WTC11 (cell line): ENCODE measurements at regions not wholly inside any gene's neighbourhood (a gene's known extent, or its start where the extent isn't known, plus 50 kb on each side); places are given as distances from the start of the nearest gene placed in this dataset.

Experiments
- ATAC-seq: fragments of 200-7000 bp; cut with Tn5 transposase; 2 replicates; pipeline ENCODE4 v1.10.0; 2021; ENCODE audit warnings: mild to moderate bottlenecking, moderate library complexity
- CTCF ChIA-PET: fragments of 300-600 bp; sonication (Branson Sonifier 250); formaldehyde crosslinking; loops from one replicate; lab custom pipeline; 2021; ENCODE audit warnings: antibody characterized with exemption; lab: Charles Lee
- POLR2A ChIA-PET: fragments of 350-600 bp; sonication (Branson Sonifier 250); formaldehyde crosslinking; loops from one replicate; lab custom pipeline; 2021; ENCODE audit warnings: antibody characterized with exemption; lab: Charles Lee
- DNase-seq: peaks from one replicate; pipeline ENCODE4 v3.0.0; 2021; ENCODE audit warnings: low spot score
- H3K27ac Mint-ChIP-seq: 2 replicates; pipeline ENCODE4 v1.8.0; 2021; ENCODE audit warnings: mixed read lengths
- H3K27me3 Mint-ChIP-seq: 2 replicates; pipeline ENCODE4 v1.8.0; 2021; ENCODE audit warnings: low read depth, mild to moderate bottlenecking, moderate library complexity, mixed read lengths
- H3K36me3 Mint-ChIP-seq: 2 replicates; pipeline ENCODE4 v1.8.0; 2021; ENCODE audit warnings: mixed read lengths
- H3K4me1 Mint-ChIP-seq: 2 replicates; pipeline ENCODE4 v1.8.0; 2022; ENCODE audit warnings: mixed read lengths
- H3K4me3 Mint-ChIP-seq: 2 replicates; pipeline ENCODE4 v1.8.0; 2021; ENCODE audit warnings: mild to moderate bottlenecking, moderate library complexity, mixed read lengths
- H3K9me3 Mint-ChIP-seq: 2 replicates; pipeline ENCODE4 v1.8.0; 2021; ENCODE audit warnings: mixed read lengths
- ATF3 ChIP-seq: sonication (generic); formaldehyde crosslinking; conservative IDR thresholded peaks from 2 replicates; pipeline ENCODE4 v1.8.1; 2022; ENCODE audit warnings: mild to moderate bottlenecking, missing genetic modification reagents
- ATF6 ChIP-seq: sonication (generic); formaldehyde crosslinking; IDR thresholded peaks from 2 replicates; pipeline ENCODE4 v1.8.1; 2023; ENCODE audit warnings: mild to moderate bottlenecking, missing genetic modification reagents
- ELF4 ChIP-seq: sonication (generic); formaldehyde crosslinking; IDR thresholded peaks from 2 replicates; pipeline ENCODE4 v1.8.1; 2022; ENCODE audit warnings: low read depth, mild to moderate bottlenecking, moderate library complexity, missing genetic modification reagents
- FOXJ3 ChIP-seq: sonication (generic); formaldehyde crosslinking; IDR thresholded peaks from 2 replicates; pipeline ENCODE4 v1.9.0; 2021; ENCODE audit warnings: missing genetic modification reagents, mild to moderate bottlenecking, borderline replicate concordance
- GTF2I ChIP-seq: fragments of 250-450 bp; sonication (Bioruptor Pico); conservative IDR thresholded peaks from 2 replicates; pipeline ENCODE4 v1.4.0; 2021; ENCODE audit warnings: mild to moderate bottlenecking
- IRF2 ChIP-seq: sonication (generic); formaldehyde crosslinking; IDR thresholded peaks from 2 replicates; pipeline ENCODE4 v1.8.0; 2022; ENCODE audit warnings: low read depth, missing genetic modification reagents, borderline replicate concordance
- KAT7 ChIP-seq: sonication (generic); formaldehyde crosslinking; IDR thresholded peaks from 2 replicates; pipeline ENCODE4 v1.8.1; 2023; ENCODE audit warnings: missing genetic modification reagents, mild to moderate bottlenecking, borderline replicate concordance
- NFE2L1 ChIP-seq: sonication (generic); formaldehyde crosslinking; IDR thresholded peaks from 2 replicates; pipeline ENCODE4 v1.8.1; 2023; ENCODE audit warnings: missing genetic modification reagents
- PRRX2 ChIP-seq: fragments of 250-450 bp; sonication (Bioruptor Pico); IDR thresholded peaks from 2 replicates; pipeline ENCODE4 v1.8.0; 2021; ENCODE audit warnings: mild to moderate bottlenecking
- RELA ChIP-seq: sonication (generic); formaldehyde crosslinking; IDR thresholded peaks from 2 replicates; pipeline ENCODE4 v1.8.1; 2022; ENCODE audit warnings: missing genetic modification reagents, mild to moderate bottlenecking, borderline replicate concordance
- SMAD4 ChIP-seq: sonication (generic); formaldehyde crosslinking; IDR thresholded peaks from 2 replicates; pipeline ENCODE4 v1.8.0; 2022; ENCODE audit warnings: mild to moderate bottlenecking, missing genetic modification reagents
- SOX15 ChIP-seq: fragments of 250-450 bp; sonication (Bioruptor Pico); IDR thresholded peaks from 2 replicates; pipeline ENCODE4 v1.9.0; 2021; ENCODE audit warnings: mild to moderate bottlenecking
- STAT6 ChIP-seq: sonication (generic); formaldehyde crosslinking; conservative IDR thresholded peaks from 2 replicates; pipeline ENCODE4 v1.8.1; 2023; ENCODE audit warnings: mild to moderate bottlenecking, low read depth, missing genetic modification reagents, moderate library complexity
- TCF7 ChIP-seq: sonication (generic); formaldehyde crosslinking; IDR thresholded peaks from 2 replicates; pipeline ENCODE4 v1.8.0; 2022; ENCODE audit warnings: mild to moderate bottlenecking, low read depth, missing genetic modification reagents, moderate library complexity
- TEAD4 ChIP-seq: sonication (generic); formaldehyde crosslinking; IDR thresholded peaks from 2 replicates; pipeline ENCODE4 v1.8.0; 2022; ENCODE audit warnings: mild to moderate bottlenecking, missing genetic modification reagents
- ZNF219 ChIP-seq: sonication (generic); formaldehyde crosslinking; IDR thresholded peaks from 2 replicates; pipeline ENCODE4 v1.8.0; 2023; ENCODE audit warnings: missing genetic modification reagents, mild to moderate bottlenecking, borderline replicate concordance
- ZNF396 ChIP-seq: fragments of 250-450 bp; sonication (Bioruptor Pico); IDR thresholded peaks from 2 replicates; pipeline ENCODE4 v1.8.0; 2021; ENCODE audit warnings: mild to moderate bottlenecking, moderate library complexity, borderline replicate concordance
- ZNF416 ChIP-seq: fragments of 250-450 bp; sonication (Bioruptor Pico); IDR thresholded peaks from 2 replicates; pipeline ENCODE4 v1.9.0; 2021; ENCODE audit warnings: mild to moderate bottlenecking, inconsistent platforms
- ZNF425 ChIP-seq: fragments of 250-450 bp; sonication (Bioruptor Pico); conservative IDR thresholded peaks from 2 replicates; pipeline ENCODE4 v1.9.0; 2021; ENCODE audit warnings: mild to moderate bottlenecking
- TF ChIP-seq, protein P1 (sequence below): sonication (generic); formaldehyde crosslinking; IDR thresholded peaks from 2 replicates; pipeline ENCODE4 v1.8.1; 2022; ENCODE audit warnings: missing genetic modification reagents, borderline replicate concordance
- TF ChIP-seq, protein P2 (sequence below): sonication (generic); formaldehyde crosslinking; IDR thresholded peaks from 2 replicates; pipeline ENCODE4 v1.8.0; 2022; ENCODE audit warnings: mild to moderate bottlenecking, missing genetic modification reagents
- TF ChIP-seq, protein P3 (sequence below): sonication (generic); formaldehyde crosslinking; IDR thresholded peaks from 2 replicates; pipeline ENCODE4 v1.8.1; 2023; ENCODE audit warnings: mild to moderate bottlenecking, missing genetic modification reagents, moderate library complexity

- TF ChIP-seq RELA (no peak), GTF2I (CRISPR knock-in tag) (no peak), ZNF416 (CRISPR knock-in tag) (no peak), STAT6 (CRISPR knock-in tag) (no peak), NFE2L1 (CRISPR knock-in tag) (no peak)
- TF ChIP-seq, protein P1, sequence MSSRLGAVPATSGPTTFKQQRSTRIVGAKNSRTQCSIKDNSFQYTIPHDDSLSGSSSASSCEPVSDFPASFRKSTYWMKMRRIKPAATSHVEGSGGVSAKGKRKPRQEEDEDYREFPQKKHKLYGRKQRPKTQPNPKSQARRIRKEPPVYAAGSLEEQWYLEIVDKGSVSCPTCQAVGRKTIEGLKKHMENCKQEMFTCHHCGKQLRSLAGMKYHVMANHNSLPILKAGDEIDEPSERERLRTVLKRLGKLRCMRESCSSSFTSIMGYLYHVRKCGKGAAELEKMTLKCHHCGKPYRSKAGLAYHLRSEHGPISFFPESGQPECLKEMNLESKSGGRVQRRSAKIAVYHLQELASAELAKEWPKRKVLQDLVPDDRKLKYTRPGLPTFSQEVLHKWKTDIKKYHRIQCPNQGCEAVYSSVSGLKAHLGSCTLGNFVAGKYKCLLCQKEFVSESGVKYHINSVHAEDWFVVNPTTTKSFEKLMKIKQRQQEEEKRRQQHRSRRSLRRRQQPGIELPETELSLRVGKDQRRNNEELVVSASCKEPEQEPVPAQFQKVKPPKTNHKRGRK, result no peak
Observed at GRCh38 chr3:18656410-18656809, 231.3 kb upstream of the SATB1 start (continued).

DNA sequence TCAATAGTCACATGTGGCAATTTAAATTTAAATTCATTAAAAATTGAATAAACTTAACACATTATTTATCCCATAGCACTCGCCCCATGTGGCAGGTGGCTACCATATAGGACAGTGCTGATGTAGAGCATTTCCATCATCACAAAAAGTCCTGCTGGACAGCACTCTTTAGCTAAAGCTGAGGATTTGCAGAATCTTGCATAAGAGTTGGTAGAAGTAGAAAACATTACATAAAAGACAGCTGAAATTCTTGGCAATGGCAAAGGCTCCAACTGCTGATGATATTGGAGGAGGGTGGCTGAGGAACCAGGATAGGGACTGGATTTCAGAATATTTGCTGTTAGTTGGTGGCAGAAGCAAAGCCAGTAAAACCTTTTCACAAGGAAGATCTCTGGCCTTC is 230.7 kb upstream of the SATB1 start:
- Mint-ChIP-seq H3K9me3 (peaks cover under 1% of the 10 kb centered on the region), H3K4me1 (peaks cover 4% of the 10 kb centered on the region; the same call in 1 of the 2 replicates), H3K36me3 (no peaks in the 10 kb centered on the region), H3K27me3 (no peaks in the 10 kb centered on the region), H3K27ac (no peak overlapping the region), H3K4me3 (no peak overlapping the region)
- ChIA-PET POLR2A (no interaction called here), CTCF (no interaction called here)
- TF ChIP-seq SMAD4, result no peak
- no peak for TF ChIP-seq TEAD4 (CRISPR knock-in tag)
- no peak for TF ChIP-seq TCF7 (CRISPR knock-in tag)
- no peak for TF ChIP-seq ZNF425 (CRISPR knock-in tag)
- no peak for TF ChIP-seq KAT7
- no peak for TF ChIP-seq ELF4 (CRISPR knock-in tag)
- TF ChIP-seq ZNF416 (CRISPR knock-in tag), result no peak
- TF ChIP-seq, protein P2, sequence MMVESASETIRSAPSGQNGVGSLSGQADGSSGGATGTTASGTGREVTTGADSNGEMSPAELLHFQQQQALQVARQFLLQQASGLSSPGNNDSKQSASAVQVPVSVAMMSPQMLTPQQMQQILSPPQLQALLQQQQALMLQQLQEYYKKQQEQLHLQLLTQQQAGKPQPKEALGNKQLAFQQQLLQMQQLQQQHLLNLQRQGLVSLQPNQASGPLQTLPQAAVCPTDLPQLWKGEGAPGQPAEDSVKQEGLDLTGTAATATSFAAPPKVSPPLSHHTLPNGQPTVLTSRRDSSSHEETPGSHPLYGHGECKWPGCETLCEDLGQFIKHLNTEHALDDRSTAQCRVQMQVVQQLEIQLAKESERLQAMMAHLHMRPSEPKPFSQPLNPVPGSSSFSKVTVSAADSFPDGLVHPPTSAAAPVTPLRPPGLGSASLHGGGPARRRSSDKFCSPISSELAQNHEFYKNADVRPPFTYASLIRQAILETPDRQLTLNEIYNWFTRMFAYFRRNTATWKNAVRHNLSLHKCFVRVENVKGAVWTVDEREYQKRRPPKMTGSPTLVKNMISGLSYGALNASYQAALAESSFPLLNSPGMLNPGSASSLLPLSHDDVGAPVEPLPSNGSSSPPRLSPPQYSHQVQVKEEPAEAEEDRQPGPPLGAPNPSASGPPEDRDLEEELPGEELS, result no peak
- TF ChIP-seq, protein P1, result no peak
- TF ChIP-seq IRF2 (CRISPR knock-in tag), result no peak
- ATAC-seq, result no peak
- no peak for DNase-seq

DNA sequence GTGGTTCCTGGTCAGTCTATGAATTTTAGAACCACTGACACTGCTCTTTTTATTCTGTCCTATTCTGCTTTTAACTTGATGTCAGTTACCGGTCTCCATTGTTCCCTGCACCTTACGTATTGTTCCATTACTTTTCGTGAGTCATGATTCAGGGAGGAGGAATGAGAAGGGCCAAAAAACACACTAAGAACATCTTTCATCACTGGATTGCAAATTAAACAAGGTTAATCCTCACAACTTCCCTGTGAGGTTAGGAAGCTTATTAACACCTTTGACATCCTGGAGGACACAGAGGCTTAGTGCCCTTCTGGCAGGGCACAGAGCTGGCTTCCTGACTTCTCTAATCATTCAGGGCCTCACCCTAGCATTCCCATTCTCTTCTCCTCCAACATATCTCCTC is 227.6 kb upstream of the SATB1 start:
- DNase-seq (no peak), ATAC-seq (no peak)
- no peaks in the 10 kb centered on the region for H3K4me1 Mint-ChIP-seq
- no peaks in the 10 kb centered on the region for H3K36me3 Mint-ChIP-seq
- H3K27ac Mint-ChIP-seq, result no peak overlapping the region
- ChIA-PET CTCF (no interaction called here), POLR2A (no interaction called here)
- H3K27me3 Mint-ChIP-seq, result no peaks in the 10 kb centered on the region
- H3K9me3 Mint-ChIP-seq, result no peaks in the 10 kb centered on the region
- H3K4me3 Mint-ChIP-seq, result no peak overlapping the region
- TF ChIP-seq ZNF396 (CRISPR knock-in tag), result no peak
- TF ChIP-seq, protein P3, sequence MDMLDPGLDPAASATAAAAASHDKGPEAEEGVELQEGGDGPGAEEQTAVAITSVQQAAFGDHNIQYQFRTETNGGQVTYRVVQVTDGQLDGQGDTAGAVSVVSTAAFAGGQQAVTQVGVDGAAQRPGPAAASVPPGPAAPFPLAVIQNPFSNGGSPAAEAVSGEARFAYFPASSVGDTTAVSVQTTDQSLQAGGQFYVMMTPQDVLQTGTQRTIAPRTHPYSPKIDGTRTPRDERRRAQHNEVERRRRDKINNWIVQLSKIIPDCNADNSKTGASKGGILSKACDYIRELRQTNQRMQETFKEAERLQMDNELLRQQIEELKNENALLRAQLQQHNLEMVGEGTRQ (CRISPR knock-in tag), result no peak
- TF ChIP-seq ZNF219, result no peak
- no peak for TF ChIP-seq ATF6 (CRISPR knock-in tag)
- no peak for TF ChIP-seq PRRX2 (CRISPR knock-in tag)
- TF ChIP-seq SOX15 (CRISPR knock-in tag), result no peak
- no peak for TF ChIP-seq FOXJ3 (CRISPR knock-in tag)
- TF ChIP-seq ATF3, result no peak
